ENCODE measurements at regions not wholly inside any gene's neighbourhood (a gene's known extent, or its start where the extent isn't known, plus 50 kb on each side); places are given as distances from the start of the nearest gene placed in this dataset.

GRCh38 chr14:27384124-27384523 is 786.3 kb upstream of the NOVA1 start:
- DNase-seq (ENCODE audit: low read depth), result no peak
- TF ChIP-seq CTCF (conservative IDR thresholded peaks at IDR 0.05; ENCODE audit: low read length), result no peak

GRCh38 chr14:27386391-27386790 is 788.6 kb upstream of the NOVA1 start:
- no peak for DNase-seq (ENCODE audit: low read depth)
- TF ChIP-seq CTCF (conservative IDR thresholded peaks at IDR 0.05; ENCODE audit: low read length), result no peak
- no peak overlapping the region for H3K4me3 ChIP-seq (ENCODE audit: low read length)

More at GRCh38 chr14:27384124-27384523, 786.3 kb upstream of the NOVA1 start:
- no peak overlapping the region for H3K4me3 ChIP-seq (ENCODE audit: low read length)

GRCh38 chr14:27387463-27387862 is 789.6 kb upstream of the NOVA1 start:
- H3K4me3 ChIP-seq (ENCODE audit: low read length), result no peak overlapping the region
- no peak for TF ChIP-seq CTCF (conservative IDR thresholded peaks at IDR 0.05; ENCODE audit: low read length)
- DNase-seq (ENCODE audit: low read depth), result no peak

GRCh38 chr14:27389402-27389801 is 791.6 kb upstream of the NOVA1 start:
- no peak for TF ChIP-seq CTCF (conservative IDR thresholded peaks at IDR 0.05; ENCODE audit: low read length)

GRCh38 chr14:27390155-27390554 is 792.3 kb upstream of the NOVA1 start:
- no peak for TF ChIP-seq CTCF (conservative IDR thresholded peaks at IDR 0.05; ENCODE audit: low read length)

More at GRCh38 chr14:27389402-27389801, 791.6 kb upstream of the NOVA1 start:
- no peak overlapping the region for H3K4me3 ChIP-seq (ENCODE audit: low read length)
- no peak for DNase-seq (ENCODE audit: low read depth)

GRCh38 chr14:27391331-27391730 is 793.5 kb upstream of the NOVA1 start:
- peak; percentile 8 for DNase-seq (ENCODE audit: low read depth)

More at GRCh38 chr14:27390155-27390554, 792.3 kb upstream of the NOVA1 start:
- no peak overlapping the region for H3K4me3 ChIP-seq (ENCODE audit: low read length)
- no peak for DNase-seq (ENCODE audit: low read depth)

More at GRCh38 chr14:27391331-27391730, 793.5 kb upstream of the NOVA1 start:
- no peak for TF ChIP-seq CTCF (conservative IDR thresholded peaks at IDR 0.05; ENCODE audit: low read length)
- no peak overlapping the region for H3K4me3 ChIP-seq (ENCODE audit: low read length)

Data from AG10803 (cell line).